Neuronal stem cell (in vitro differentiated cells): ENCODE measurements at regions not wholly inside any gene's neighbourhood (a gene's known extent, or its start where the extent isn't known, plus 50 kb on each side); places are given as distances from the start of the nearest gene placed in this dataset.

ENCODE experiments used
- DNase-seq: peaks from one replicate; pipeline ENCODE4 v3.0.0-alpha.2; 2013; ENCODE audit warnings: low spot score
- H2AFZ ChIP-seq: one replicate; pipeline ENCODE4 v1.6.1; 2013; ENCODE audit warnings: mild to moderate bottlenecking, low read length, inconsistent platforms
- H2AK5ac ChIP-seq: 2 replicates; pipeline ENCODE4 v1.6.1; 2013; ENCODE audit warnings: low read depth, mild to moderate bottlenecking, inconsistent platforms, low read length, moderate library complexity, mixed read lengths
- H2BK120ac ChIP-seq: 2 replicates; pipeline ENCODE4 v1.6.1; 2013; ENCODE audit warnings: low read depth, mild to moderate bottlenecking, inconsistent platforms, low read length, moderate library complexity, mixed read lengths
- H2BK12ac ChIP-seq: one replicate; pipeline ENCODE4 v1.6.1; 2013; ENCODE audit warnings: low read length, inconsistent platforms
- H2BK15ac ChIP-seq: 2 replicates; pipeline ENCODE4 v1.6.1; 2013; ENCODE audit warnings: mild to moderate bottlenecking, low read length, inconsistent platforms, mixed read lengths
- H2BK5ac ChIP-seq: one replicate; pipeline ENCODE4 v1.6.1; 2013; ENCODE audit warnings: inconsistent platforms, mild to moderate bottlenecking, low read length, moderate library complexity
- H3K14ac ChIP-seq: one replicate; pipeline ENCODE4 v1.6.1; 2013; ENCODE audit warnings: low read length, inconsistent platforms
- H3K18ac ChIP-seq: 2 replicates; pipeline ENCODE4 v1.6.1; 2013; ENCODE audit warnings: low read length, inconsistent platforms
- H3K23ac ChIP-seq: 2 replicates; pipeline ENCODE4 v1.6.1; 2013; ENCODE audit warnings: low read depth, mild to moderate bottlenecking, mixed read lengths, low read length, inconsistent platforms; ENCODE audit not compliant: poor library complexity
- H3K27ac ChIP-seq: replicated peaks from 3 replicates; pipeline ENCODE4 v1.5.1; 2013; ENCODE audit warnings: low read length, inconsistent platforms
- H3K27me3 ChIP-seq, 3 experiments: 2 replicates each; pipeline ENCODE4 v1.6.1; 2013; ENCODE audit warnings: low read length in 3 of 3, mild to moderate bottlenecking in 2 of 3, inconsistent platforms in 1 of 3, low read depth in 1 of 3, mixed read lengths in 1 of 3, moderate library complexity in 1 of 3; ENCODE audit not compliant: control insufficient read depth in 3 of 3, insufficient read depth in 3 of 3
- H3K36me3 ChIP-seq, 2 donors: replicated peaks in 1 of 2; 2 replicates each; pipeline ENCODE4 v1.6.1; 2013; ENCODE audit warnings: low read length in 2 of 2; ENCODE audit not compliant: control insufficient read depth in 2 of 2, insufficient read depth in 2 of 2
- H3K4ac ChIP-seq: 2 replicates; pipeline ENCODE4 v1.6.1; 2013; ENCODE audit warnings: inconsistent platforms, mild to moderate bottlenecking, low read length, moderate library complexity
- H3K4me1 ChIP-seq, 2 donors: 1 replicate in 1 of 2; 2 replicates in 1 of 2; pipeline ENCODE4 v1.6.1; 2013; ENCODE audit warnings: low read length in 2 of 2, low read depth in 1 of 2; ENCODE audit not compliant: control insufficient read depth in 2 of 2, insufficient read depth in 1 of 2
- H3K4me2 ChIP-seq: one replicate; pipeline ENCODE4 v1.6.1; 2013; ENCODE audit warnings: mild to moderate bottlenecking, low read length, inconsistent platforms; ENCODE audit not compliant: insufficient read depth, poor library complexity, severe bottlenecking
- H3K4me3 ChIP-seq, 2 donors: 2 replicates each; pipeline ENCODE4 v1.5.1; 2013; ENCODE audit warnings: low read length in 2 of 2, mild to moderate bottlenecking in 2 of 2, inconsistent platforms in 1 of 2, moderate library complexity in 1 of 2
- H3K79me1 ChIP-seq: one replicate; pipeline ENCODE4 v1.6.1; 2013; ENCODE audit warnings: low read depth, mild to moderate bottlenecking, inconsistent platforms, low read length, moderate library complexity
- H3K9ac ChIP-seq: one replicate; pipeline ENCODE4 v1.6.1; 2013; ENCODE audit warnings: mild to moderate bottlenecking, low read depth, low read length, inconsistent platforms; ENCODE audit not compliant: poor library complexity
- H3K9me3 ChIP-seq, 2 donors: replicated peaks in 1 of 2; 2 replicates each; pipeline versions ENCODE3 to v1.6.1; 2013; ENCODE audit warnings: low read length in 2 of 2, mild to moderate bottlenecking in 2 of 2, inconsistent platforms in 1 of 2, low read depth in 1 of 2, mixed read lengths in 1 of 2, moderate library complexity in 1 of 2; ENCODE audit not compliant: control insufficient read depth in 2 of 2, insufficient read depth in 1 of 2
- H4K8ac ChIP-seq: one replicate; pipeline ENCODE4 v1.6.1; 2013; ENCODE audit warnings: low read depth, mild to moderate bottlenecking, inconsistent platforms, low read length, moderate library complexity
- H4K91ac ChIP-seq: one replicate; pipeline ENCODE4 v1.6.1; 2013; ENCODE audit warnings: low read length, low read depth, mild to moderate bottlenecking, inconsistent platforms; ENCODE audit not compliant: poor library complexity
- WGBS, 2 donors: extraction: QIAGEN DNeasy Blood & Tissue Kit; methylation state at CpG; one replicate each; pipeline ENCODE4 v1.1.7; 2013; ENCODE audit warnings: missing lambda C conversion rate in 2 of 2, mixed read lengths in 1 of 2; ENCODE audit not compliant: insufficient read length in 2 of 2, insufficient replicate concordance in 1 of 2; ENCODE audit errors: extremely low coverage in 2 of 2; 5-methylcytosine and 5-hydroxymethylcytosine counted together

- Histone ChIP-seq H3K23ac (no peak overlapping the region), H2BK15ac (no peak overlapping the region), H3K36me3 (no peaks in the 10 kb centered on the region), H3K9ac (no peak overlapping the region), H2BK120ac (no peak overlapping the region), H3K4ac (no peak overlapping the region), H3K4me1 (peaks cover 0 to 1% of the 10 kb centered on the region in 2 donors), H3K18ac (no peak overlapping the region), H2BK12ac (no peak overlapping the region), H4K91ac (no peak overlapping the region), H2AFZ (no peak overlapping the region), H4K8ac (no peak overlapping the region), H2AK5ac (no peak overlapping the region), H3K79me1 (no peaks in the 10 kb centered on the region), H3K4me3 (no peak overlapping the region), H3K27me3 (no peaks in the 10 kb centered on the region), H3K14ac (no peak overlapping the region), H3K9me3 (peaks cover 2 to 4% of the 10 kb centered on the region in 2 donors), H3K27ac (no peak overlapping the region), H2BK5ac (no peak overlapping the region), H3K4me2 (no peak overlapping the region)
- WGBS, 2 donors: no CpG with 5 or more reads among the region's 4 CpGs
- no peak for DNase-seq
Measured at GRCh38 chr20:4504814-4505213, 181.4 kb upstream of the PRNP start.

- Histone ChIP-seq H3K9ac (no peak overlapping the region), H2BK120ac (no peak overlapping the region), H3K27ac (no peak overlapping the region), H3K4me2 (no peak overlapping the region), H3K27me3 (no peaks in the 10 kb centered on the region), H2BK15ac (no peak overlapping the region), H3K4me1 (no peaks in the 10 kb centered on the region), H3K36me3 (no peaks in the 10 kb centered on the region), H3K18ac (no peak overlapping the region), H3K79me1 (no peaks in the 10 kb centered on the region), H3K4me3 (no peak overlapping the region), H2BK5ac (no peak overlapping the region), H3K4ac (no peak overlapping the region), H4K8ac (no peak overlapping the region), H3K23ac (no peak overlapping the region), H3K14ac (no peak overlapping the region), H4K91ac (no peak overlapping the region), H2AFZ (no peak overlapping the region), H2BK12ac (no peak overlapping the region), H3K9me3 (peaks cover 2 to 4% of the 10 kb centered on the region in 2 donors), H2AK5ac (no peak overlapping the region)
- DNase-seq: no peak
- WGBS, 2 donors: no CpG with 5 or more reads among the region's 4 CpGs
Measured at GRCh38 chr20:4502756-4503155, 183.5 kb upstream of the PRNP start.

- H2AFZ ChIP-seq: no peak overlapping the region
- no peak overlapping the region for H2BK15ac ChIP-seq
- H2BK120ac ChIP-seq: no peak overlapping the region
- H2AK5ac ChIP-seq: no peak overlapping the region
- no peaks in the 10 kb centered on the region for H3K4me1 ChIP-seq
- DNase-seq: no peak
- H4K91ac ChIP-seq: no peak overlapping the region
- H3K4ac ChIP-seq: no peak overlapping the region
- H2BK5ac ChIP-seq: no peak overlapping the region
- H3K27me3 ChIP-seq: no peaks in the 10 kb centered on the region
- no peak overlapping the region for H2BK12ac ChIP-seq
- H3K36me3 ChIP-seq: no peaks in the 10 kb centered on the region
- H3K23ac ChIP-seq: no peak overlapping the region
- H3K18ac ChIP-seq: no peak overlapping the region
- no peak overlapping the region for H3K14ac ChIP-seq
- no peak overlapping the region for H3K9ac ChIP-seq
- no peak overlapping the region for H4K8ac ChIP-seq
- H3K27ac ChIP-seq: no peak overlapping the region
- H3K9me3 ChIP-seq: no peaks in the 10 kb centered on the region
- no peak overlapping the region for H3K4me2 ChIP-seq
- no CpG with 5 or more reads among the region's 2 CpGs for WGBS, 2 donors
- no peaks in the 10 kb centered on the region for H3K79me1 ChIP-seq
- H3K4me3 ChIP-seq: no peak overlapping the region
Measured at GRCh38 chr20:4493386-4493785, 192.9 kb upstream of the PRNP start.

- Histone ChIP-seq H4K91ac (no peak overlapping the region), H3K27me3 (no peaks in the 10 kb centered on the region), H3K9ac (no peak overlapping the region), H3K4me1 (no peaks in the 10 kb centered on the region), H3K14ac (no peak overlapping the region), H3K27ac (no peak overlapping the region), H2BK12ac (no peak overlapping the region), H2AFZ (no peak overlapping the region), H3K23ac (no peak overlapping the region), H3K4me3 (no peak overlapping the region), H3K18ac (no peak overlapping the region), H2BK15ac (no peak overlapping the region), H2AK5ac (no peak overlapping the region), H3K36me3 (no peaks in the 10 kb centered on the region), H3K4ac (no peak overlapping the region), H4K8ac (no peak overlapping the region), H3K9me3 (no peaks in the 10 kb centered on the region), H2BK5ac (no peak overlapping the region), H3K79me1 (no peaks in the 10 kb centered on the region), H3K4me2 (no peak overlapping the region), H2BK120ac (no peak overlapping the region)
- no CpG with 5 or more reads among the region's 2 CpGs for WGBS, 2 donors
- DNase-seq: no peak
Measured at GRCh38 chr20:4491643-4492042, 194.6 kb upstream of the PRNP start.
